H9 (cell line): ENCODE measurements at regions not wholly inside any gene's neighbourhood (a gene's known extent, or its start where the extent isn't known, plus 50 kb on each side); places are given as distances from the start of the nearest gene placed in this dataset.

ENCODE experiments used
- DNase-seq: peaks from one replicate; pipeline ENCODE4 v3.0.0-alpha.2; 2017
- H2AFZ ChIP-seq: one replicate; pipeline ENCODE4 v1.6.1; 2013; ENCODE audit warnings: mild to moderate bottlenecking, low read length, control low read depth, moderate library complexity
- H2AK5ac ChIP-seq: 2 replicates; pipeline ENCODE4 v1.6.1; 2013; ENCODE audit warnings: low read length, control low read depth, mixed read lengths; ENCODE audit not compliant: insufficient read length
- H2BK120ac ChIP-seq: one replicate; pipeline ENCODE4 v1.6.1; 2013; ENCODE audit warnings: low read depth, mild to moderate bottlenecking, low read length, control low read depth, inconsistent platforms; ENCODE audit not compliant: poor library complexity, severe bottlenecking
- H2BK12ac ChIP-seq: 2 replicates; pipeline ENCODE4 v1.6.1; 2013; ENCODE audit warnings: low read length, control low read depth, mixed read lengths, low read depth; ENCODE audit not compliant: insufficient read length
- H2BK15ac ChIP-seq: 2 replicates; pipeline ENCODE4 v1.6.1; 2013; ENCODE audit warnings: low read depth, low read length, control low read depth
- H2BK20ac ChIP-seq: one replicate; pipeline ENCODE4 v1.6.1; 2013; ENCODE audit warnings: low read depth, mild to moderate bottlenecking, low read length, control low read depth, inconsistent platforms; ENCODE audit not compliant: poor library complexity, severe bottlenecking
- H2BK5ac ChIP-seq: 2 replicates; pipeline ENCODE4 v1.6.1; 2013; ENCODE audit warnings: low read length, control low read depth, mixed read lengths; ENCODE audit not compliant: insufficient read length
- H3K14ac ChIP-seq: 2 replicates; pipeline ENCODE4 v1.6.1; 2013; ENCODE audit warnings: low read length, control low read depth; ENCODE audit not compliant: insufficient read depth
- H3K18ac ChIP-seq: 2 replicates; pipeline ENCODE4 v1.6.1; 2013; ENCODE audit warnings: low read depth, mild to moderate bottlenecking, mixed read lengths, low read length, control low read depth; ENCODE audit not compliant: insufficient read length
- H3K23ac ChIP-seq: 2 replicates; pipeline ENCODE4 v1.6.1; 2013; ENCODE audit warnings: low read length, control low read depth, mixed read lengths, low read depth; ENCODE audit not compliant: insufficient read length
- H3K23me2 ChIP-seq: 2 replicates; pipeline ENCODE4 v1.6.1; 2013; ENCODE audit warnings: low read depth, mild to moderate bottlenecking, mixed read lengths, low read length, control low read depth; ENCODE audit not compliant: insufficient read length, poor library complexity, severe bottlenecking
- H3K27ac ChIP-seq: 2 replicates; pipeline ENCODE4 v1.5.1; 2013; ENCODE audit warnings: low read length, control low read depth, mixed read lengths, low read depth; ENCODE audit not compliant: insufficient read length
- H3K27me3 ChIP-seq: 2 replicates; pipeline ENCODE4 v1.6.1; 2013; ENCODE audit warnings: low read length, control low read depth, inconsistent platforms; ENCODE audit not compliant: insufficient read depth
- H3K4ac ChIP-seq: 2 replicates; pipeline ENCODE4 v1.6.1; 2013; ENCODE audit warnings: low read depth, mild to moderate bottlenecking, control low read depth, inconsistent platforms, low read length, moderate library complexity
- H3K4me1 ChIP-seq: 2 replicates; pipeline ENCODE4 v1.6.1; 2013; ENCODE audit warnings: low read length, control low read depth, inconsistent platforms; ENCODE audit not compliant: insufficient read depth
- H3K4me2 ChIP-seq: 2 replicates; pipeline ENCODE4 v1.6.1; 2013; ENCODE audit warnings: low read length, control low read depth, mixed read lengths; ENCODE audit not compliant: insufficient read length, insufficient read depth
- H3K56ac ChIP-seq: 2 replicates; pipeline ENCODE4 v1.6.1; 2013; ENCODE audit warnings: low read depth, mild to moderate bottlenecking, mixed read lengths, low read length, control low read depth; ENCODE audit not compliant: insufficient read length
- H3K79me1 ChIP-seq: 2 replicates; pipeline ENCODE4 v1.6.1; 2013; ENCODE audit warnings: low read depth, mild to moderate bottlenecking, moderate library complexity, low read length, control low read depth, inconsistent platforms; ENCODE audit not compliant: insufficient read depth, poor library complexity, severe bottlenecking
- H3K79me2 ChIP-seq: 2 replicates; pipeline ENCODE4 v1.6.1; 2013; ENCODE audit warnings: low read length, control low read depth, inconsistent platforms; ENCODE audit not compliant: insufficient read depth
- H3K9ac ChIP-seq: 2 replicates; pipeline ENCODE4 v1.6.1; 2013; ENCODE audit warnings: low read length, control low read depth, mixed read lengths; ENCODE audit not compliant: insufficient read length; ENCODE audit errors: extremely low read depth
- H3K9me3 ChIP-seq: one replicate; pipeline ENCODE4 v1.6.1; 2013; ENCODE audit warnings: low read depth, low read length, inconsistent platforms; ENCODE audit not compliant: control insufficient read depth
- H3T11ph ChIP-seq: one replicate; pipeline ENCODE4 v1.6.1; 2013; ENCODE audit warnings: mild to moderate bottlenecking, low read length, control low read depth, inconsistent platforms
- H4K20me1 ChIP-seq: one replicate; pipeline ENCODE4 v1.6.1; 2013; ENCODE audit not compliant: control insufficient read depth, insufficient read length, insufficient read depth
- H4K5ac ChIP-seq: 2 replicates; pipeline ENCODE4 v1.6.1; 2013; ENCODE audit warnings: low read depth, mild to moderate bottlenecking, mixed read lengths, low read length, control low read depth; ENCODE audit not compliant: insufficient read length
- H4K8ac ChIP-seq: replicated peaks from 2 replicates; pipeline ENCODE4 v1.6.1; 2013; ENCODE audit warnings: low read length, control low read depth, mixed read lengths, low read depth; ENCODE audit not compliant: insufficient read length
- H4K91ac ChIP-seq: 2 replicates; pipeline ENCODE4 v1.6.1; 2013; ENCODE audit warnings: low read depth, mild to moderate bottlenecking, moderate library complexity, mixed read lengths, low read length, control low read depth; ENCODE audit not compliant: insufficient read length
- H3K27ac Mint-ChIP-seq, 3 experiments: 2 replicates in 2 of 3; 3 replicates in 1 of 3; pipeline ENCODE4 v1.8.0; 2020 to 2021; ENCODE audit warnings: mixed read lengths in 3 of 3, mild to moderate bottlenecking in 1 of 3, moderate library complexity in 1 of 3
- H3K27me3 Mint-ChIP-seq: 2 replicates; pipeline ENCODE4 v1.8.0; 2021; ENCODE audit warnings: low read depth, mild to moderate bottlenecking, moderate library complexity, mixed read lengths
- H3K36me3 Mint-ChIP-seq, 3 experiments: 2 replicates in 2 of 3; 3 replicates in 1 of 3; pipeline ENCODE4 v1.8.0; 2020 to 2021; ENCODE audit warnings: low read depth in 3 of 3, mixed read lengths in 3 of 3; ENCODE audit not compliant: insufficient read depth in 1 of 3
- H3K4me1 Mint-ChIP-seq, 2 experiments: 2 replicates each; pipeline ENCODE4 v1.8.0; 2020; ENCODE audit warnings: mixed read lengths in 2 of 2
- H3K4me3 Mint-ChIP-seq, 2 experiments: 2 replicates in 1 of 2; 3 replicates in 1 of 2; pipeline ENCODE4 v1.8.0; 2020 to 2021; ENCODE audit warnings: mild to moderate bottlenecking in 2 of 2, mixed read lengths in 2 of 2, moderate library complexity in 1 of 2
- H3K9me3 Mint-ChIP-seq, 2 experiments: 2 replicates in 1 of 2; 3 replicates in 1 of 2; pipeline ENCODE4 v1.8.0; 2020; ENCODE audit warnings: mild to moderate bottlenecking in 2 of 2, mixed read lengths in 2 of 2, moderate library complexity in 1 of 2
- WGBS: extraction: QIAGEN DNeasy Blood & Tissue Kit; methylation state at CpG from one replicate; pipeline ENCODE4 v1.1.7; 2013; ENCODE audit warnings: missing lambda C conversion rate, low lambda C conversion rate, mixed read lengths; ENCODE audit not compliant: insufficient read length; ENCODE audit errors: extremely low coverage; 5-methylcytosine and 5-hydroxymethylcytosine counted together
- TF ChIP-seq, protein P1 (sequence below): fragments of 200-600 bp; sonication (generic); conservative IDR thresholded peaks from 3 replicates; pipeline ENCODE4 v1.8.0; 2021; ENCODE audit warnings: antibody characterized with exemption, mild to moderate bottlenecking

DNA sequence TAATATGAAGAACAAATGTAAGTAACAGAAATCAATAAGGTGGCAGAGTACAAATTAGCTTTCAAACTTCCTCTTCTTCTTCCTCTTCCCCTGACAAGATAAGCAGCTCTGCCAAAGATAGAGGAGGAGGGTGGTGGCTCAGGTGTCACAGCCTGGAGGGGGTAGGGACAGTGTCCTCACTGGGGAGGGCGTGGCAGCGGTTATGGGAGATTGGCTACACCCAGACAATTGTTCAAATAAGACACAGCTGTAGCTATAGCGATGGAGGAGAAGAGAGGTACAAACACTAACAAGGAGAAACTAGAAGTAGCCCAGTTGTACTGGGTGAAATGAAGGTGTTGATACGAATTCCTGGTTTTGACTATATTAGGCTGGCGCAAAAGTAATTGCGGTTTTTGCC lies 198.5 kb downstream of the TBXT start:
- H3K9me3 Mint-ChIP-seq: no peaks in the 10 kb centered on the region

More for the DNA sequence above, 198.5 kb downstream of the TBXT start:
- Histone ChIP-seq H3K9ac (no peak overlapping the region), H3K27me3 (no peaks in the 10 kb centered on the region), H2BK20ac (no peak overlapping the region), H2BK12ac (no peak overlapping the region), H3K23me2 (no peaks in the 10 kb centered on the region), H3K79me2 (no peaks in the 10 kb centered on the region), H3K4me2 (no peak overlapping the region), H3K4me1 (no peaks in the 10 kb centered on the region), H2BK5ac (no peak overlapping the region), H3T11ph (no peak overlapping the region), H4K5ac (no peak overlapping the region), H3K79me1 (no peaks in the 10 kb centered on the region), H4K20me1 (no peaks in the 10 kb centered on the region), H2BK120ac (no peak overlapping the region), H3K4ac (no peak overlapping the region), H3K56ac (no peak overlapping the region), H3K27ac (no peak overlapping the region), H2AFZ (no peak overlapping the region), H3K14ac (no peak overlapping the region), H4K8ac (no peak overlapping the region), H4K91ac (no peak overlapping the region), H2AK5ac (no peak overlapping the region), H3K23ac (no peak overlapping the region), H2BK15ac (no peak overlapping the region), H3K18ac (no peak overlapping the region), H3K9me3 (no peaks in the 10 kb centered on the region)
- H3K27me3 Mint-ChIP-seq: peaks cover 15% of the 10 kb centered on the region
- no peaks in the 10 kb centered on the region for H3K36me3 Mint-ChIP-seq
- no peak overlapping the region for H3K4me3 Mint-ChIP-seq
- H3K27ac Mint-ChIP-seq: no peak overlapping the region
- WGBS: no CpG with 5 or more reads among the region's 6 CpGs
- DNase-seq: no peak
- H3K4me1 Mint-ChIP-seq: peaks cover 2 to 7% of the 10 kb centered on the region in 2 experiments; a peak in 2 of 4 replicates
- TF ChIP-seq, protein P1, sequence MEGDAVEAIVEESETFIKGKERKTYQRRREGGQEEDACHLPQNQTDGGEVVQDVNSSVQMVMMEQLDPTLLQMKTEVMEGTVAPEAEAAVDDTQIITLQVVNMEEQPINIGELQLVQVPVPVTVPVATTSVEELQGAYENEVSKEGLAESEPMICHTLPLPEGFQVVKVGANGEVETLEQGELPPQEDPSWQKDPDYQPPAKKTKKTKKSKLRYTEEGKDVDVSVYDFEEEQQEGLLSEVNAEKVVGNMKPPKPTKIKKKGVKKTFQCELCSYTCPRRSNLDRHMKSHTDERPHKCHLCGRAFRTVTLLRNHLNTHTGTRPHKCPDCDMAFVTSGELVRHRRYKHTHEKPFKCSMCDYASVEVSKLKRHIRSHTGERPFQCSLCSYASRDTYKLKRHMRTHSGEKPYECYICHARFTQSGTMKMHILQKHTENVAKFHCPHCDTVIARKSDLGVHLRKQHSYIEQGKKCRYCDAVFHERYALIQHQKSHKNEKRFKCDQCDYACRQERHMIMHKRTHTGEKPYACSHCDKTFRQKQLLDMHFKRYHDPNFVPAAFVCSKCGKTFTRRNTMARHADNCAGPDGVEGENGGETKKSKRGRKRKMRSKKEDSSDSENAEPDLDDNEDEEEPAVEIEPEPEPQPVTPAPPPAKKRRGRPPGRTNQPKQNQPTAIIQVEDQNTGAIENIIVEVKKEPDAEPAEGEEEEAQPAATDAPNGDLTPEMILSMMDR: no peak
